Activated naive CD4-positive, alpha-beta T cell treated with Interleukin-2 at 50 U/mL for 16 hours (primary cell): ENCODE measurements at regions not wholly inside any gene's neighbourhood (a gene's known extent, or its start where the extent isn't known, plus 50 kb on each side); places are given as distances from the start of the nearest gene placed in this dataset.
A peak's percentile ranks its signal among the peaks of the same experiment; 100 is the strongest.

Source experiments
- DNase-seq: peaks from one replicate; pipeline ENCODE4 v3.0.0-alpha.2; 2020

DNA sequence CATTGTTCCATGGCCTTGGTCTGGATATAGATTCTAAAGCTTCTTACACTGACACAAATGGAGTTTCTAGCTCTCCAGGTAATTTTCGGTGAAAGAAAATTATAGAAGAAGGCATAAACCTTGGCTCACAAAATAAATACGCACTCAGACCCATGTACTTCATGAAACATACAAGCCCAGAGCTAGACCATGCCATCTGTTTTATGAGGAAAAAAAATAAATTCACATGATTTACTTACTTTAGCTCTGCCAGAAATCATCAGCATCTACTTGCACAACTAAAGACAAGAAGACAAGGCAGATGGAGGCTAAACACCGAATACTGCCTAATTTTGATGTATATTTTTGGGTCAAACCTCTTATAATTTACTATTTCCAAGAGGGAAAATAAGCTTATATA, 197.4 kb upstream of the KLF14 start:
- DNase-seq: no peak

DNA sequence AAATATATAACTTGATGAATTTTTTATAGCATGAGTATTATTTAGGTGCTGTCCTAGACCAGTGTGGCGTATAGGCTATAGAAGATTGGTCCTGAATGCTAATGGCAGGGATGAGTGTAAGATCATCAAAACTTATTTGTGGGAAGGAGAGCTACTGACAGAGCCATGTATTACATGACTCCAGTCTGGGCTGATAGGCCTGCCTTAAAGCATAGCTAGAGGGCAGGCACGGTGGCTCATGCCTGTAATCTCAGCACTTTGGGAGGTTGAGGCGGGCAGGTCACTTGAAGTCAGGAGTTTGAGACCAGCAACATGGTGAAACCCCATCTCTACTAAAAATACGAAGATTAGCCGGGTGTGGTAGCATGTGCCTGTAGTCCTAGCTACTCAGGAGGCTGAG, 198.1 kb upstream of the KLF14 start:
- no peak for DNase-seq

DNA sequence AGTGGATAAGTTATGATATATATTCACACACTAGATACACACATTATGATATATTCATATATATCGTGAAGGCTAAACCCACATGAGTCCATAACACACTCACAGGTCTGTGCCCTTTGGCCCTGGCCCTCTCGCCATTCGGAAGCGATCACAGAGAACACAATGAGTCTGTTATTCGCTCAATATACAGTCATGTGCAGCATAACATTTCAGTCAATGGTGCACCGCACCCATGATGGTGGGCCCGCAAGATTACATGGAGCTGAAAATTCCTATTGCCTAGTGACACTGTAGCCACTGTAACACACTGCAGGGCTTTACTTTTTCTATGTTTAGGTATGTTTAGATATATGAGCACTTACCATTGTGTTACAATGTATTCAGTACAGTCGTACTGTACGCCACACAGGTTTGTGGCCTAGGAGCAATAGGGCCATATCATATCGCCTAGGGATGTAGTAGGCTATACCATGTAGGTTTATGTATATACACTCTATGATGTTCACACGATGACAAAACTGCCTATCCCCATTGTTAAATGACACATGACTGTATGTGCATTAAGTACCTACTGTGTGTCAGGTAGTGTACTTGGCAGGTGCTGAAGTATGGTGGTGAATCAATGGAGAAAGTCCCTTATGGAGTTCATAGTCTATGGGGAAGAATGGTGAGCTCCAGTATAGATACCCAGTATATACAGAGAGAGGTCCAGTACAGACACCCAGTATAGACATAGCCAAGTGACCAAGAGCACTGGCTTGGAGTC, 198.8 kb upstream of the KLF14 start:
- DNase-seq: no peak

DNA sequence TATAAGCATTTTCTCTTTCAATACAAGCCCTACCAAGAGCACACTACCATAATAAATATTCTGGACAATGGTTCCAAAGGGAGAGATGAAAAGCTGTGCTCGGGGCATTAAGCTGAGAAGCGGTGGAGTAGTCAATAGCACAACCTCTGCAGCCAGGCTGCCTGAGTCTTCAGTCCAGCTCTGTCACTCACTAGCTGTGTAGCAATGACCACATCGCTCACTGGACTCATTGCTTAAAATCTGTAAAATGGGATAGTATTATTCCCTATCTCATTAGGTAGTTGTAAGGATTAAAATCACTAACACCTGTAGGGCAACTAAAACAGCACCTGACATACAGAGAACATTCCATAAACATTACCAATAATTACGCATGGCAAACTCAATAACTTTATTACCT, 199.9 kb upstream of the KLF14 start:
- DNase-seq: no peak

DNA sequence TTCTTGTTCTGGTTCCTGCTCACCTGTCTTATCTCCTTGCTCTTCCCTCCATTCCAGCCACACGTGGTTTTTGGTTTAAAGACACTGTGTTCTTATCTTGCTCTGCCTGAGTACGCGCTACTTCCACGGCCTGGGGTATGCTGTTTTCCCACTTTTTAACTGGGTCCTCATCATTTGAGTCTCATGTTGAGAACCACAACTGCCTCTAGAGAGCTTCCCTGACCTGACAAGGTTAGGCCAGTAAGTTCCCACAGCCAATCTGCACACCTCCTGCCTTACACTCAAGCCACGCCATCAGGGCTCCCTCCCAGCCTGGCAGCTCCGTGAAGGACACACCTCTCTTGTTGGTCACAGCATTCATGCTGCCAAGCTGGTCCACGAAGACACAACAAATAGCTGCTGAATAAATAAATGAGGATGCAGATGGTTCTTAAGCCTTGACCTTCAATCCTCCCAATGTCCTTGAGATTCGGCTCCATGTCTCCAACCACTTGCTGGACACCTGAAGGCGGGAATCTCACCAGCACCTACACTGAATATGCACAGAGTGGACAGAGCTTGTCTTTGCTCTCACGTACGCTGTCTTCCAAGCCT, 201.7 kb upstream of the KLF14 start:
- DNase-seq: no peak

DNA sequence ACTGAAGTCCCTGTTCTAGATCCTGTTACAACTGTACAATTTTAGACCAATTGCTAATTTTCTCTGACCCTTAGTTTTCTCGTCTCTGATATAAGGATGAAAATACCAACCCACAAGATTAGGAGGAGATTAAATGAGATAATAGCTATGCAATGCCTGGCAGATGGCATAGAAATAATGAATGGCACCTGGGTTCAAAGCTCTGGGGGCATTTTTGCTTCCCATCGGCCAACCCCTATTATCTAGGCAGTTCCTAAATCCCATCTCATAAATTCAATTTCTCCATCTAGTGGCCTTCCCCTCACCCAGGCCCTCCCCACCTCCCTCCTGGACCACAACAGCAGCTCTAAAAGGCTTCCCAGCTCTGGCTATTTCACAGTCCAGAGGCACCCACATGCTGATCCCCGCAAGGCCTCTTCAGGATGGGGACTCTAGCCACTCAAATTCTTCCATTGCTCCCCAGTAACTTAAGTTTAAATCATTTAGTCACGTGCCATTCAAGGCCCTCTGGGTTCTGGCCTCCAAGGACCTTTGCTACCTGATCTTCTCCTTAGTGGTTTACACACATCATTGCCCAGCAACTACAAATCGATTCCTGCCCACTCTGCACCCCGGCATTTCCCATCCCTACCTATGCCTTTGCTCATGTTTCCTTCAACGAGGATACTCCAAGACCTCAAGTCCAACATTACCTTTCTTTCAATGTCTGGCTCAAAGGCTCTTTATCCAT, 202.4 kb upstream of the KLF14 start:
- no peak for DNase-seq

DNA sequence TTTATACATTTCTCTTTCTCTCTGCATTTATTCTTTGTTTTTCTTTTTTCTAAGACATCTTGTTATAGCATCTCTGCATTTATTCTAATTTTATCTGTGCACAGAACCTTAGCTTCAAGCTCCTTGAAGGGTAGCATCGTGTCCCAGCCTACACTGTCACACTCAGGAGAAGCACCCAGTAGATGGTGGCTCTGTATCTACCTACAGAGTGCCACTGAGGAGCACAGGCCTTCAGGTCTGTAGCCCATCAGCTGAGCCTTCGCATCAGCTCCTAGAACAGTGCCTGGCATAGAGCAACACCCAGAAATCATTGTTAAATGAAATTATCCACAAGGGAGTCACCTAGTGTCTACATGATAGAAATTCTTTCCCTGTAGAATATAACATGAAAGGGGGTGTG, 203.0 kb upstream of the KLF14 start:
- no peak for DNase-seq

DNA sequence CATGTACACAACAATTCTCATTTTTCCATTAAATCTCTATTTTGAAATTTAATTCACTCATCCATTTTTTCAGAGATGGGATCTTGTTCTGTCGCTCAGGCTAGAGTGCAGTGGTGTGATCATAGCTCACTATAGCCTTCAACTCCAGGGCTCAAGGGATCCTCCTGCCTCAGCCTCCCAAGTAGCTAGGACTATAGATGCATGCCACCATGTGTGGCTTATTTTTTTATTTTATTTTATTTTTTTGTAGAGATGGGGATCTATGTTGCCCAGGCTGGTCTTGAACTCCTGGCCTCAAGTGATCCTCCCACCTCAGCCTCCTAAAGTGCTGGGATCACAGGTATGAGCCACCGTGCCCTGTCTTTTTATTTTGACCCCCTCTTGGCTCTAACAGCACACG, 203.8 kb upstream of the KLF14 start:
- no peak for DNase-seq

DNA sequence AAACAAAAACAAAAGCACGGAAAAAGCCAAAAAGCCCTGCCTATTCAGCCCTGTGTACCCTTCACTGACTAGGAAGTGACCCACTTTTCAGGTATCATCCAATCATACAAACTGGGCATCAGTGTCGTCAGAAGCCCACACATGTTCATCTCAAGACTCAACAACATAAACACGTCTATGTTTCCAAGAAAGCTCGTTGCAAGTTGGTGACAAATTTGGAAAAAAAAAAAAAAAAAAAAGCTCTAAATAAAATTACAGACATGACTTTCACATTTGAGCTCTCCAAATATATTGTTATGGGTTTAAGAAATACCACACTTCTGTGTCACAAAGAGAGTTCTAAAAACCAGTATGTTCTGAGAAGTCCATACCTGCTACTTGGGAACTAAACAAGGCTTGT, 204.7 kb upstream of the KLF14 start:
- DNase-seq: no peak

DNA sequence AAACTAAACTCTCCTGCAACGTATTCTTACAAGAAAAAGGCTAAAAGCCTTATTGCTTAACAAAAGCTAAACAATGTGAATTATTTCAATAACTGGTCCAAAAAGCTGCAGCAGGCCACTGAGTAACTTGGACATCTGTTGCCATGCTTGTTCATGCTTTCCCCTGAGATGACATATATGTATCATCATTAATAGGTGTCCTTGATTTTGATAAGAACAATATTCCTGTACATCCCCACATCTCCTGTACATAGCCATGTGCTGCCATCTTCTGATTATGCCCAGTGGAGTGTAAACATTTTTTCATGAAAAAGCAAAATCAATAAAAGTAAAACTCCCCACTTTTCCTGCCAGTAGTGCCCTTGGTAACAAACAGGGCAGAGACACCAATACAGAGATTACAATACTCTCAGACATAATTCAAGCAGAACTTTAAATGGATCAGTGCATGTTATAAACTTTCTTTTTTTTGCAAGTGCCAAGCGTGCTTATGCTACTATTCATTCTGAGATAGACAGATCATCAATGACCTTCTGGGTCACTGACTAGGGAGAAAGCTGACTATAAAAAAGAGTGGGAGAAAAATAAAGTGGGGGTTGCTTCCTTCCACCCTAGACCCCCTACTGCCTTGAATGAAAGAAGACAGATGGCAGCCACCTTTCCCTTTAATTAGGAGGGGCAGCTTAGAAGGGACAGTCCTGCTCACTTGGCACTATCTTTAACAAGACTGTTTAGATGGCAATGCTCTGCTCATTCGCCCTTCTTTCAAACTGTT, 205.5 kb upstream of the KLF14 start:
- no peak for DNase-seq

DNA sequence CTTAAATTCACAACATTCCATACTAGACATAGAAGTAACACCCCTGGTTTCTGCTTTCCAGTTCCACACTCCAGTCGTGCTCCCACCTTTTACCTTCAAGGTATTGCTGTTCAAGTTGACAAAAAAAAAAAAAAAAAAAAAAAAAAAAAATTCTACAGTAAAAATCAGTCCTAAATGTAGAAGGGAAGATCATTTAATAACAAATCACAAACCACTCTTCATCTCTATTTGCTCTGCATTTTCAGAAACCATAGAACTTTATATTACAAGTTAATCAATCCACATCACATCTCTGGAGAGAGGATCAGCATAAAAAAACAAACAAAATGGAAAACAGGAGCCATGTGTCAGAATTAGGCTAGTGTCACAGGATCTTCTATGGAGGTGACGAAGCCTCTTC, 206.3 kb upstream of the KLF14 start:
- DNase-seq: no peak

DNA sequence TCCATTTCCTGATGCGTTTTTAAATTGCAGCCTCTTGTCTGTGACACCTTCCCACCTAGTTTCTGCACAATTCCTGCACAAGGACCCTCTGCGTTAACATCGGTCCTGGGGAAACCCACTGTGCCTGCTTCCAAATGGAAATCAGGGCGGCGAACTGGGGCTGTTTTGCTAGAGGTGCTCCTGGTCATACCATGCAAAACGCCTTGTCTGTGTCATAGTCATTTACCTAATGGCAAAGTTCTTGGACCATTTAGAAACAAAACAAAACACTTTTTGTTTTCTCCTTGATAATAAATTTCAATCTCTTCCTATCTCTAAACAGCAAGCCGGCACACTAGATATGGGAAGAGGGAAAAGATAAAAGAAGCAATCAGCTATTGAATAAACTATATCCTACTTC, 206.9 kb upstream of the KLF14 start:
- no peak for DNase-seq

DNA sequence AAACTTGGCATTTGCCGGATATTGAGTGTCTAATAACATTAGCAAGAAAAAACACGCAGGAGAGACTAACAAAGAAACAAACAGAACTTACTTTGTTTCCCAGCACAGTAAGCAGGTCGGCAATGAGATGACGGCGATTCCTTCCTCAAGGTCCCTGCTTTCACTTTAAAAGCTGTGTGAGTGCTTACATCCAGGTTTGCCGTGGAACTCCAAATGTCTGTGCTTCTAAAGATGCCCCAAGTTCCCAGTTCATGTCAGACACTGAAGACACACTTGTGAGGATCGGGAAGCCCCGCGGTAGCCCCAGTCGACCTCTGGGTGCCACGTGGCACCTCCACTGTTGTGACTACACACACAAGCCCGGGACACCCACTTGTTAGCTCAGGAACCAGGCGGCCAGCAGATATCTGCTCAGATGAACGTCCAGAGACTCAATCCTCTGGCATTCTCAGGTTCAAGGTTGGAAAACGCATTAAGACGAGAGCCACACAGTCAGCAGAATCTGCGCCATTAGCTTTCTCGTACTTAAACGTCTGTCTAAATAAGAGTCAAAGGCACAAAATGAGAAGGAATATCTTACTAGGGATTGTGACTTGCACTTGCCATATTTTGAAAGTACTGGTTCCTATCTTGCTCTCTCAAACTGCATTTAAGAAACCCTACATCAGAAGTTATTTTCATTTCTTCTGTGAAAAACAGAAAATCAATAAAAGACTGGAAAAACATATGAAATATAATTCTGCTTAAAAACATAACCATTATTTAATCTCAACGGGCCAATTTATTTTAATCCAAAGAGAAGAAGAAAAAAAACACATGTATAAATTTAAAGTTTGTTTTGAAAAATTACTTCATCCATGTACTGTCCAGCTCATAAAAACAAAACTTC, 207.6 kb upstream of the KLF14 start:
- peak; percentile 54 for DNase-seq

DNA sequence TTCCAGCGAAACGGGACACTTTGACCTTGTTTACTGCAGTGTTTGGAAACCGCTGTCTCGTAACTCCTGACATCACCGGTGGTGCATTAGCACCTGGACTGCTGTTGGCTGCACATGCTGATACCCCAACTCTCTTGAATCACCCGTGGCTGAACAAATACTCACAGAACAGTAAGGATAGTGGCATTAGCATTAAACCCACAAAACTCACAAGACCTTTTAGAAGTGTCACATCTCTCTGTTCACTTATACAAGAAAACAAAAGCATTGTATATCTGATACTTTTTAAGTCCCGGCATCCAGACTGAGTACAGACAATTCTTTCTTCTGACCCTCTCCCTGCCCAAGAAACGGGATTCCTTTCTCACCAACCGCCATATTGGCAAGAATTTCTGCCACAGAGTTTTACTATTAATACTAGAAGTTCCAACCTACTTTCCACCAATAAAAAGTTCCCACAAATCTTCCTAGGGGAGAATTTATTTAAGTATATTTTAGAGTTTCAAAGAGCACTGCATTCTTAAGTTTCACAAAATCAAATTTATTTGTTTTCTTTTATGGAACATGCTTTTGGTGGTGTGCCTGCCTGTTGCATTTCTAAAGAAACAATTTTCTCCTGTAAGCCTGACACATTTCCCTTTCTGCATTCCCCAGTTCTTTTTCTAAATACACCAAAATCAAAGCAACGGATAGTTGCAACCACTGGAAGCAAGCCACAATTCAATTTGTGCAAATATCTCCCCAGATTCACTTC, 208.4 kb upstream of the KLF14 start:
- DNase-seq: no peak

DNA sequence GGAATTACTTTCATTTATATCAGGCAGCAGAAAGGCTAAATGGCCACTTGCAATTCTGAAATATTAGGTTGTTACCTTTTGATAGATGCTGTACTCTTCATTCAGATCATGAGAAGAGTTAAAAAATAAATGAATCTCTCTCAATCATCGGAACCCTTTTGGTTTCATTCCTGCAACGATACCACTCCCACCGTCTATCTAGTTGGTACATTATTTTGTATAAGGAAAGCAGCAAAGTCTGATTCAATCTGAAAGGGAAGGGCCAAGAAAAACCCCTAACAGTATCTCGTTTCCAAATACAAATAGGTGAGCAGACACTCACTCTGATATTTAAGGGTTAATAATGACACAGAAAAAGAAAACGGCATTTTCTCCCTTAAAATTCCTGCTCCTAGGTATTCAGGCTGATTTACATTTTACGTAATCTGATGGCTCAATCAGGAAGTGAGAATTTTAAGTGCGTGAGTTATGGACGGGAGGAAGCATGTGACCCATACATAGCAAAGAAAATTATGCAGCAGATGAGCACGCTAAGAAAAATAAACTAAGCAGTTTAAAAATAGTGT, 209.4 kb upstream of the KLF14 start:
- no peak for DNase-seq

DNA sequence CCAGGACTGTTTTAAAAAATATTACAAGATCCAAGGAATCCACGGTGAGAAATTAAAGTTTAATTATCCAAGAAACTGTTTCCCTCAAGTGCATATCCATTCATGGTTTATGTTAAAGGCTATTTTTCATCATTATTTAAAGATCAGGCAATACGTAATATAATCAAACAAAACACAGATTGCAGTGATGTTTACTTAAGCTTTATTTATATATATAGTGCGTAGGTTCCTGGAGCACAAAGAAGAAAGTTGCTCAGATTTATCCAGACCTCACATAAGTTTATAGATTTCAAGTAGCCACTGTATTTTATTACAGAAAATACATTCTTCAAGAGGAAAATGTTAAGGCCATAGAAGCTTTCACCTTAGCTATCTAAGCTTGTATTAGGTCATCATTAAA, 210.0 kb upstream of the KLF14 start:
- no peak for DNase-seq

DNA sequence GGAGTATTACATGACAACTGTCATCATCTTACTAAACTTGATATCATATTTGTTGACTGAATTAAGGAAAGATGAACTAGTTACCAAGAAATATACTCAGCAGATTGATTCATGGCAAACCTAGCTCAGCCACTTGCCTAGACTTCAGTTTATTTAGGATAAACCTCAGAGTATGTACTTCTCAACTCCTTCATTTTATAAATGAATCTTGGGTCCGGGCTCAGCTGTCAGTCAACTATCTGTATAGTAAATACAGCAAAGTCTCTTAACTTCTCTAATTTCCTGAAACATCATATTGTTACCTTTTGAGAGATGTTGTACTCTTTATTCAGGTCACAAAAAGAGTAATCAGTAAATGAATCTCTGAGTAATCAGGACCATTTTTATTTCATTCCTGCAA, 211.0 kb upstream of the KLF14 start:
- DNase-seq: no peak

DNA sequence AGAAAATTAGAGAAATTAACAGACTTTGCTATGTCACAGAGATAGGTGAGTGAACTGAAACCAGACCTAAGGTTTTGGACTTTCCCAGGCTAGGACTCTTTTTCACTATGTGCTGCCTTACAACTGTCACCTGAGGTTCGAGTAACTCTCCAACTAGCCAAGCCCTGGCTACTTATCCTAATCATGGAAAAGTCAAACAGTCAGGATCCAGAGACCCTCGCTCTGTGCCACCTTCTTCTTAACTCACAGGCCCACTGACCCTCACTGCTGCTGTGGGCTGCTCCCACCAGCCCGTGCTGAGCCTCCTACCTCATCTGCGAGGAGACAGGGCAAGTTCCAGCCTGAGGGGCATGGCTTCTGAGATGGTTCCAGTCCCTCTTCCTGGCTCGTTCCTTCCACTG, 211.4 kb upstream of the KLF14 start:
- no peak for DNase-seq

DNA sequence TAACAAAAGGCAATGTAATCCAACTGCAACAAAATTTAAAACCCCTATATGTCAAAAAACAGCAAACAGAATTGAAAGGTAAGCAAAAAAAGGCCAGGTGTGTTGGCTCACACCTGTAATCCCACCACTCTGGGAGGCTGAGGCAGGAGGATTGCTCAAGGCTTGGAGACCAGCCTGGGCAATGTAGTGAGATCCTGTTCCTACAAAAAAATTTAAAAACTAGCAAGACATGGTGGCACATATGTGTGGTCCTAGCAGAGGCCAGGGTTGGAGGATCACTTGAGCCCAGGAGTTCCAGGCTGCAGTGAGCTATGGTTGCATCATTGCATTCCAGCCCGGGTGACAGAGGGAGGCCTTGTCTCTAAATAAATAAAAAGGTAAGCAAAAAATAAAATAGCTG, 212.1 kb upstream of the KLF14 start:
- no peak for DNase-seq

DNA sequence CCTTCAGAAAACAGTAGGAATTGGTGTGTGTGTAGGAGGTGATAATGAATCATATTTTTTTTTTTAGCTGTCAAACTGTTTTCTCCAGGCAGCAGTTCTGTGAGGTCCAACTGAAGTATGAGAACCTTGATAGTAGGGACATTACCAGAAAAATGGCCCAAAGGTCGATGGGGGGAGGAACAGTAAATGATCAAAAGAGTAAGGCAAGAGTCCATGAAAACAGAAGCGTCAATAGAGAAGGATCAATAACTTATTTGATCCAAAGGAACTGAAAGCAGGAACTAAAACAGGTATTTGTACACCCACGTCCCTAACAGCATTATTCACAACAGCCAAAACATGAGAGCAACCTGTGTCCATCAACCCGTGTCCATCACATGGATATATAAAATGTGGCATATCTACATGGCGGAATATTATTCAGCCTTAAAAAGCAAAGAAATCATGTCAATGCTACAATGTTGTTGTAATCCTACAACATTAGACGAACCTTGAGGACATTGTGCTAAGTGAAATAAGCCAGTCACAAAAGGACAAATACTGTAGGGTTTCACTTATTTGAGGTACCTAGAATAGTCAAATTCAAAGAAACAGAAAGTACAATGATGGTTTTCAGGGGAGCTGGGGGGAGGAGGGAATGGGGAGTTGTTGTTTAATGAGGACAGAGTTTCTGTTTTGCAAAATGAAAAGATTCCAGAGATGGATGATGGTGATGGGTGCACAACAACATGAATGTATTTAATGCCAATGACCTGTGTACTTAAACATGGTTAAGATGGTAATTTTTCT, 214.0 kb upstream of the KLF14 start:
- no peak for DNase-seq

DNA sequence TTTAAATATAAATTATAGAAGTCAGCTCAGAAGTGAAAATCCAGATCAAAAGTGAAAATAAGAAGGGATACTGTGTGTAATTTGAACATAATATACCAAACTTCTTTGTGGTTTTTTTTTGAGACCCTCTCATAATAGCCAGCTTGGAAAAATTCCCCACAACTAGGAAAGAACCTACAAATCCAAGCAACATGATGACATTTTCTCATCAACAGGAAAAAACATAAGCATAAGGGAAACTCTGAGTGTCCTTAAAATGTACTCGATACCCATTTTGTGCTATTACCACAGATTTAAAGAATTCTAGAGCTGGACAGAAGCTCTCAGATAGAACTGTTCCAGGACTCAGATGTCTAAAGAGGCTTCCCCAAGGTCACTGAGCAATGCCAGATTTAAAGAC, 214.8 kb upstream of the KLF14 start:
- no peak for DNase-seq
